ENCODE measurements at regions not wholly inside any gene's neighbourhood (a gene's known extent, or its start where the extent isn't known, plus 50 kb on each side); places are given as distances from the start of the nearest gene placed in this dataset.

- Histone ChIP-seq H3K27ac (ENCODE audit: low read length) (no peak overlapping the region), H3K4me3 (ENCODE audit: low read length) (no peak overlapping the region), H3K9me3 (ENCODE audit: low read length) (no peaks in the 10 kb centered on the region), H3F3A (ENCODE audit: insufficient read depth, low read length, poor library complexity, severe bottlenecking) (no peaks in the 10 kb centered on the region), H3K9me2 (ENCODE audit: insufficient read depth, low read length) (no peaks in the 10 kb centered on the region), H3K4me2 (ENCODE audit: low read length) (no peak overlapping the region), H3K27me3 (ENCODE audit: insufficient read depth, low read depth, low read length) (no peaks in the 10 kb centered on the region), H2AFZ (ENCODE audit: low read depth, low read length) (no peak overlapping the region), H3K9ac (ENCODE audit: low read length) (no peak overlapping the region), H3K36me3 (ENCODE audit: insufficient read depth, low read length) (no peaks in the 10 kb centered on the region), H4K20me1 (ENCODE audit: insufficient read depth) (no peaks in the 10 kb centered on the region), H3K79me2 (replicated peaks; ENCODE audit: insufficient read depth, low read length) (no peaks in the 10 kb centered on the region)
- TF ChIP-seq CTCF (IDR thresholded peaks at IDR 0.05; ENCODE audit: poor library complexity, severe bottlenecking): no peak
- no peak for TF ChIP-seq SMC3 (conservative IDR thresholded peaks at IDR 0.05; ENCODE audit: poor library complexity)
Observed at GRCh38 chr1:79745929-79746328, 739.4 kb upstream of the ADGRL4 start.

- Histone ChIP-seq H4K20me1 (ENCODE audit: insufficient read depth) (no peaks in the 10 kb centered on the region), H3K4me2 (ENCODE audit: low read length) (no peak overlapping the region), H3K36me3 (ENCODE audit: insufficient read depth, low read length) (no peaks in the 10 kb centered on the region), H3K9me2 (ENCODE audit: insufficient read depth, low read length) (no peaks in the 10 kb centered on the region), H3F3A (ENCODE audit: insufficient read depth, low read length, poor library complexity, severe bottlenecking) (no peaks in the 10 kb centered on the region), H2AFZ (ENCODE audit: low read depth, low read length) (no peak overlapping the region), H3K9me3 (ENCODE audit: low read length) (no peaks in the 10 kb centered on the region), H3K79me2 (replicated peaks; ENCODE audit: insufficient read depth, low read length) (no peaks in the 10 kb centered on the region), H3K9ac (ENCODE audit: low read length) (no peak overlapping the region), H3K27me3 (ENCODE audit: insufficient read depth, low read depth, low read length) (no peaks in the 10 kb centered on the region), H3K27ac (ENCODE audit: low read length) (no peak overlapping the region), H3K4me3 (ENCODE audit: low read length) (no peak overlapping the region)
- TF ChIP-seq EZH2 (IDR thresholded peaks at IDR 0.05; ENCODE audit: borderline replicate concordance, insufficient read depth, low read length, poor library complexity, severe bottlenecking) (no peak), RAD21 (conservative IDR thresholded peaks at IDR 0.05) (no peak), EP300 (conservative IDR thresholded peaks at IDR 0.05; ENCODE audit: poor library complexity, severe bottlenecking) (no peak), SMC3 (conservative IDR thresholded peaks at IDR 0.05; ENCODE audit: poor library complexity) (no peak), REST (IDR thresholded peaks at IDR 0.05; ENCODE audit: borderline replicate concordance) (no peak), MXI1 (conservative IDR thresholded peaks at IDR 0.05; ENCODE audit: poor library complexity, severe bottlenecking) (no peak), CTCF (IDR thresholded peaks at IDR 0.05; ENCODE audit: poor library complexity, severe bottlenecking) (no peak), POLR2AphosphoS5 (IDR thresholded peaks at IDR 0.05) (no peak), TAF1 (IDR thresholded peaks at IDR 0.05; ENCODE audit: low read depth) (no peak)
Observed at GRCh38 chr1:79744746-79745145, 738.2 kb upstream of the ADGRL4 start.

All from neural cell (in vitro differentiated cells).